A673 (cell line): ENCODE measurements at regions not wholly inside any gene's neighbourhood (a gene's known extent, or its start where the extent isn't known, plus 50 kb on each side); places are given as distances from the start of the nearest gene placed in this dataset.

Experiments used
- EZH2 ChIP-seq: fragments of 200-600 bp; sonication (generic); IDR thresholded peaks from 2 replicates; pipeline ENCODE4 v1.6.1; 2017; ENCODE audit warnings: borderline replicate concordance, low read depth, mild to moderate bottlenecking, mixed read lengths, antibody characterized with exemption, low read length; ENCODE audit not compliant: poor library complexity, severe bottlenecking
- TF ChIP-seq, protein P1 (sequence below): fragments of 300-800, 200-600 bp; sonication (generic); conservative IDR thresholded peaks from 2 replicates; pipeline ENCODE4 v1.5.1; 2017; ENCODE audit warnings: low read depth, mild to moderate bottlenecking, antibody characterized with exemption, low read length, moderate library complexity, mixed read lengths

DNA sequence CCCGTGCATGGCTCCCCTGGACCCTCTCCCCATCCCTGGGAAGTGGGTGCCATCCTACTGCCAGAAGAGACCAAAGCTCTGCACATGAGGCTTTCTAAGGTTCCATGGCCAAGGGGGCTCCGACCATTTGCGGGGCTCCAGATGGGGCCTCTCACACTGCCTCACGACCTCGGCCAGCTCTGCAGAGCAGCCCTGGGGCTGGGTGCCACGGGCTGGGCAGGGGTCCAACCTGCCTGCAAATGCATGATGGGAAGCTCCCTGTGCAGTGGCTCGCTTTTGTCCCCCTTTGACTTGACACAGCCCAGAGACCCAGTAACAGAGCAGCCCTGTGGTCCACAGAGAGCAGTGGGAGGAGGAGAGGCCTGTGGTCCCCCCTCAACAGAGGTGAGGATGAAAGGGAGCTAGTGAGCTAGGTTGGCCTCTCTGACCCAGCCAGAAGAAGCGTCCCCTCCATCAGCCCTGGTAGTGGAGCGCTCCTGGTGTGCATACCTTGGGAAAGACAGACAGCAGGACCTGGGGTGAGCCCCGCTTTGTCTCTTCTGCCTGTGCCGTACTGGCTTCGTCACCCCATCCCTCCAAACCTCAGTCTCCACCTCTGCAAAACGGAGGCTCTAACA is 174.1 kb downstream of the DDX1 start:
- TF ChIP-seq, protein P1, sequence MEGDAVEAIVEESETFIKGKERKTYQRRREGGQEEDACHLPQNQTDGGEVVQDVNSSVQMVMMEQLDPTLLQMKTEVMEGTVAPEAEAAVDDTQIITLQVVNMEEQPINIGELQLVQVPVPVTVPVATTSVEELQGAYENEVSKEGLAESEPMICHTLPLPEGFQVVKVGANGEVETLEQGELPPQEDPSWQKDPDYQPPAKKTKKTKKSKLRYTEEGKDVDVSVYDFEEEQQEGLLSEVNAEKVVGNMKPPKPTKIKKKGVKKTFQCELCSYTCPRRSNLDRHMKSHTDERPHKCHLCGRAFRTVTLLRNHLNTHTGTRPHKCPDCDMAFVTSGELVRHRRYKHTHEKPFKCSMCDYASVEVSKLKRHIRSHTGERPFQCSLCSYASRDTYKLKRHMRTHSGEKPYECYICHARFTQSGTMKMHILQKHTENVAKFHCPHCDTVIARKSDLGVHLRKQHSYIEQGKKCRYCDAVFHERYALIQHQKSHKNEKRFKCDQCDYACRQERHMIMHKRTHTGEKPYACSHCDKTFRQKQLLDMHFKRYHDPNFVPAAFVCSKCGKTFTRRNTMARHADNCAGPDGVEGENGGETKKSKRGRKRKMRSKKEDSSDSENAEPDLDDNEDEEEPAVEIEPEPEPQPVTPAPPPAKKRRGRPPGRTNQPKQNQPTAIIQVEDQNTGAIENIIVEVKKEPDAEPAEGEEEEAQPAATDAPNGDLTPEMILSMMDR = no peak
- no peak for TF ChIP-seq EZH2
